ENCODE measurements at regions not wholly inside any gene's neighbourhood (a gene's known extent, or its start where the extent isn't known, plus 50 kb on each side); places are given as distances from the start of the nearest gene placed in this dataset.
A peak's percentile ranks its signal among the peaks of the same experiment; 100 is the strongest.

DNA sequence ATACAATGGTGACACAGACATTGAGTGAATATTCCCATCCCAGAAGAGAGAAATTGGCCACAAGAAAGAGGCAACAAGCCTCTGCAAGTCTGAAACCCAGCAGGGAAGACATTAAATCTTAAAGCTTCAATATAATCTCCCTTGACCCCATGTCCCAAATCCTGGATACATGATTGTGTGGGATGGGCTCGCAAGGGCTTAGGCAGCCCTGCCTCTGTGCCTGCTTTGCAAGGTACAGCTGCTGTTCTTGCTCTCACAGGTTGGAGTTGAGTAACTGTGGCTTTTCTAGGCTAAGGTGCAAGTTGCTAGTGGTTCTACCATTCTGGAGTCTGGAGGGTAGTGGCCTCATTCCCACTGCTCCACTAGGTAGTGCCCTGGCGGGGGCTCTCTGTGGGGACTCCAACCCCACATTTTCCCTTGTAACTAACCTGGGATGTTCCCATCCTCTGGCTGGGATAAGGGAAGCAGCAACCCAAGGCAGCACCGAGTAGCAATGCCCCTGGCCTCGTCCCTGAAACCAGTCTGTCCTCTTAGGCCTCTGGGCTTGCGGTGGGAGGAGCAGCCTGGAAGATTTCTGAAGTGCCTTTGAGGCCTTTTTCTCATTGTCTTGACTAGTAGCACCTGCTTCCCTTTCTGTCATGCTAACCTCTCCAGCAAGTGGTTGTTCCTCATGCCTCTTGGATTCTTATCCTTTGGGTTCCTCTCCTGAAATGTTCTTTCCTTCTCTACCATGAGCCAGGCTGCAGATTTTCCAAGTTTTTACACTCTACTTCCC is 90.0 kb downstream of the FAM174B start:
- DNase-seq (ENCODE audit: low read depth): no peak

DNA sequence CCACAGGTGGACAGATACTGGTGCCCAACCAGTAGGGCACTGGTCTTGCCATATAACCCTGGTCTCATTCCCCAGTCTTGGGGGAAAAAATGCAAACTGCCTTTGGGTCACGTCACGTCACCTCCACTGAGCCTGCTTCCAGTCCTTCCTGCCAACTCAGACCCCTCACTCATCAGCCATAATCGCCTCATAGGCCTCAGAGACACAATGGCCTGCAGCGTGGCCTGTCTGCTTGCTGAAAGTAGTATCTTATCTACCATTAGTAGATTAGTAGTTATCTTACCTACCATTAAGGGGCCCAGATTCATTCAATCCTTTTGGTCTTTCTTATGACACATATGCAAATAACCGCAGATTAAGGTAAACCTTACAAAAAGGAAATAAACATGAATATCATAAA is 93.8 kb downstream of the FAM174B start:
- DNase-seq (ENCODE audit: low read depth): no peak

DNA sequence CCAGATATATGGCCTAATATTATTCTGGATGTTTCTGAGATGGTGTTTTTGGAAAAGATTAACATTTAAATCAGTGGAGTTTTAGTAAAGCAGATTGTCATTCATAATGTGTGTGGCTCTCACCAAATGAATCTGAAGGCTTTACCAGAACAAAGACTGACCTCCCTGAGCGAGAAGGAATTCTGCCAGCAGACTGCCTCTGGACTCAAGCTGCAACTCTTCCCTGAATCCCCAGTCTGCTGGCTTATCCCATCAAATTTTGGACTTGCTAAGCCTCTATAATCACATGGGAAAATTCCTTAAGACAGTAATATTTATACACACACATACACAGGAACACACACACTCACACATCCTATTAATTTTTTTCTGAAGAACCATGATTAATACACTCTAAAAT is 102.3 kb downstream of the FAM174B start:
- DNase-seq (ENCODE audit: low read depth): no peak

DNA sequence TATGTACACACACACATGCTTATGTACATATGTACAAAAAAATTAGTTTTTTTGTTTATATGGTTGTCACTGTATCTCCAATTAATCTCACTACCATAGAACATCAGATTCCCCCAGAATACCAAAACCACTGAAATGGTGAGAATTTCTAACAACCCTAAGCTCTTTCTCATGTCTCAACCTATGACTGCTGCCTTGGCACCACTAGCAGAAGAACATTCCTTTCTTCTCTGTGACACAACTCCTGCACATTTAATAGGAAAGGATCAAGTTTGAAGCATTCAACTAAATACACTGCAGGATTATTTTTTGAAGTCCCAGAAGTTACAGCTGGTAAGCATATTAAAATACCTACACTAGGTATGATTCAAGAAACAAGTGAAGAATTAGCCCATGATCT is 109.6 kb downstream of the FAM174B start:
- no peak for DNase-seq (ENCODE audit: low read depth)

DNA sequence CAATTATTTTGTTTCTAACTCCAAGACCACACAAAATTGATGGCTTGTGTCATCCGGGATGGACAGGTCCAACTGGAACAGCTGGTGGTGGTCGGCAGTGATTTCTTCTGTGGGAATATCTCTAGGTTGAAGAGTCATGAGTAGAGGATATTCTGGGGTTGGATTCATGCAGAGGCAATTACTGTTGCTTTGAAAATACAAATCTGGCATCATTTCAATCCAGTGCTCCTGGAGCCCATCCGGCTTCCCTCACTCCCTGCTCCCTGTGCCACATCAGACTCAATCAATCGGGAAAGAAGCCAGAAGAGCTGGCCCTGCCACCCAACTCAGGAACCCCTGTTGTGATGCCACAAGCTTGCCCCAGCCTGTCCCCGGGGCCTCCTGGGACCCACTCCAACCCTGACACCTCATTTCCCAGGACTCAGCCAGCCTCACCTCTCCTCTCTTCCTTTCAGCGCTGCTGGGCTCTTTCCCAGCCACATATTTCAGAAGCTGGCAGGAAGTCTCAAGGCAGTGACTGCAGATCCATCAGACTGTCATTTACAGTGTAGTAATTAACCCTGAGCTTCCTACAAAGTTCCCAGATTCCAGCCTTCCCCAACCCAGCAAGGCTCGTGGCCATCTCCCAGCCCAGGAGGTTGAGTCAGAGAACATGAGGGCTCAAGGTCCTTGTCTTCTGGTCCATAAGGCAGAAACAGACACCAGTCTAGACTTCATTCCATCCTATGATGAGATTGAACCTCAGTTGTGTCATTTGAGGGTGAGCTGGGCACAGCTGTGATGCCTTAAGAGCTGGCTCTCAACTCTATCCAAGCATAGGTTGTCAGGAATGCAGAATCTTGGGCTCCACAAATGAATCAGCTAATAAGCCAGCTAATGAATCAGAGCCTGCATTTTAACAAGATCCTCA is 114.0 kb downstream of the FAM174B start:
- peak; percentile 8 for DNase-seq (ENCODE audit: low read depth)

DNA sequence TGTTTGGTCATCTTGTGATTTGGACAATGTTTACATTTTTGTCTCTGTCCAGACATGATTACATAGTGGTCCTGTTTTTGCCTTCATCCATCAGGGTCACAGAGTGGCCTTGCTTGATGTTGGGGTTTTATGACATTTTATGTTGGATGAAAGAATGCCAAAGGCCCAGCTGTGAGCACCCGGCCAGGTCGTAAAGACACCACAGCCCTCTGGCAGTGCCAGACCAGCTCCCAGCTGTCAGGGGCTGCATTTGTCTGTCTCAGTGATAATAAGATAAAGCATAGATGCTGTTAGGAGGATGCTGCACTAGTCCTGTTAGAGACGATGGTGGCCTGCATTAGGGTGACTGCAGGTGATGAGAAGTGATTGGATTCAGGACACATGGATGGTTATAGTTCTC is 117.5 kb downstream of the FAM174B start:
- no peak for DNase-seq (ENCODE audit: low read depth)

DNA sequence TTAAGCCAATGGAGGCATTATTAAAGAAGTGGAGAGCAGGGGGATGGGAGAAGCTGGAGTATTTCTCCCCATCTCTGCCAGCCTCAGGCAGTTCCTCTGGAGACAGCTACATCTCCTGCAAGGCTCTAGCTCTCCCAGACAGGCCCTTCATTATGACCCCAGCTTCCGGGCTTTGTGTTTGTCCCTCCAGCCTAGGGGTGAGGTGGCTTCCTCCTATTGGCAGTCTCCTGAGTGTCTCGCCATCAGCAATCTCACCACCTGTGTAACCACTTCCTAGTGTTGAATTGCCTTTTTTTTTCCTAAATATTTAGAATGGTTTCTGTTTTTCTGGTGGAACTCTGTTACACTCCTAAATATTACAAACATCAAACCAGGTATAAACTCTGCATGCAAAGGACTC is 122.3 kb downstream of the FAM174B start:
- no peak for DNase-seq (ENCODE audit: low read depth)

DNA sequence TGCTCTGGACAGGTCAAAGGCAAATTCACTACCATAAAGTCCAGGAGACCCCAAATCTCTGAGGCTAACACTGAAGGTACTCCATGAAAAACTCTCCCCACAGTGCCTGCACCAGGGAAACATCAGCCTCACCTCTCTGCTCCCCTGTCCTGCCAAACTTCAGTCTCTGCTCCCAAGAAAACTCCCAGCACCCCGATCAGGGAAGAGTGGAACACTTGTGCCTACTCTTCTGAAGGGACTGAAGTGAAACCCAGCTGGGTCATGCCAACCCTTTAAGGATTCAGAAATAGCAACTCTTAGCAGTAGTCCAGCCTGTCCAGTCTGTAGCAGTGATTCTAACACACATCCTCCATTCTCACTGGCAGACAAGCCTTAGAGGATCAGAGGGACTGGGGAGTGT is 124.2 kb downstream of the FAM174B start:
- DNase-seq (ENCODE audit: low read depth): no peak

DNA sequence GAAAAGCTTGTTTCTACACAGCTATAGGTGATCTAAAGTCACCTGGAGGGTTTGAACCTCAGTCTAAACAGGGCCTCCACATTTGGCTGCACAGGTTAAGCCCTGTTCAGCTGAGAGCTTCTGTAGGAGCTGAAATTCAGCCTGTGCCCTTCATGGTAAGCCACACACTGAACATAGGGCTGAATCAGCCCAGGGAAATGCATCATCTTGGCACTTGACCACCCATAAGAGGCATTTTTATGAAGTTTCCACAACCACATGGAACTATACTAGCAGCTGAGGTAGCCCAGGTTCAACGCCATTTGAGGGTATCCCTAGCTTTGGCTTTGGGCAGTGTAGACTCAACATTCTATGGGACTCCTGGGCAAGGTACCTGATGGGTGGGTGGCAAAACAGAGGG is 126.8 kb downstream of the FAM174B start:
- no peak for DNase-seq (ENCODE audit: low read depth)

DNA sequence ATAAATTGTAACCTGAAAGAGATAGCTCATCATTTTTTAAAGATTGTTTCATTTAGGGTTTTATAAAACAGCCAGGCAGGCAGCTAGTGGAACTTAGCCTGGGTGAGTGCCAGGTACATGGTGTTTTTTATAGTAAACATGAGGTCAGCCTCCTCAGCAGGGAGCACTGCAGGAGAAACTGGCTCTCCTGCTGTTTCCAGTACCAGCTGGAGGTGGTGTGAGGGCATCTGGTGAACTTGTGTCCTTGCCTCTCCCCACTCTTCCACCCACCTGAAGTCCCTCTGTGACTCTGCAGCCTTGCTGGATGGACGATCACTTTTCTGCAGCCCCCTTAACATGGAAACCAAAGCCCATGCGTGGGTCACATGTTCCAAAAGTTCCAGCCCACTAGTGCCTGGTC is 128.4 kb downstream of the FAM174B start:
- DNase-seq (ENCODE audit: low read depth): no peak

DNA sequence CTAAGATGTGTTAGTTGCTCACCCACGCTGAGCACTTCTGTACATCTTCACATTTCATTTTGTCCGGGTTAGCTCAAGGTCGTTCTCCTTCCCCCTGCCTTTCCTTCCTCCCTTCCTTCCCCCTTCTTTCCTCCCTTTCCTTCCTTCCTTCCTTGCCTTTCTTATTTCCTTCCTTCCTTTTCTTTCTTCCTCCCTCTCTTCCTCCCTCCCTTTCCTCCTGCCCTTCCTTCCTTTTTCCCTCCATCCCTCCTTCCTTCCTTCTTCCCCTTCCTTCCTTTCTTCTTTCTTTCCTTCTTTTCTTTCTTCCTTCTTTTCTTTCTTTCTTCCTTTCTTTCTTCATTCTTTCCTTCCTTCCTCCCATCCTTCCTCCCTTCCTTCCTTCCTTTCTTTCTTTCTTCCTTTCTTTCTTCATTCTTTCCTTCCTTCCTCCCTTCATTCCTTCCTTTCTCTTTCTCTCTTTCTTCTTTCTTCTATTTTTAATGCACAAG is 129.8 kb downstream of the FAM174B start:
- DNase-seq (ENCODE audit: low read depth): no peak

DNA sequence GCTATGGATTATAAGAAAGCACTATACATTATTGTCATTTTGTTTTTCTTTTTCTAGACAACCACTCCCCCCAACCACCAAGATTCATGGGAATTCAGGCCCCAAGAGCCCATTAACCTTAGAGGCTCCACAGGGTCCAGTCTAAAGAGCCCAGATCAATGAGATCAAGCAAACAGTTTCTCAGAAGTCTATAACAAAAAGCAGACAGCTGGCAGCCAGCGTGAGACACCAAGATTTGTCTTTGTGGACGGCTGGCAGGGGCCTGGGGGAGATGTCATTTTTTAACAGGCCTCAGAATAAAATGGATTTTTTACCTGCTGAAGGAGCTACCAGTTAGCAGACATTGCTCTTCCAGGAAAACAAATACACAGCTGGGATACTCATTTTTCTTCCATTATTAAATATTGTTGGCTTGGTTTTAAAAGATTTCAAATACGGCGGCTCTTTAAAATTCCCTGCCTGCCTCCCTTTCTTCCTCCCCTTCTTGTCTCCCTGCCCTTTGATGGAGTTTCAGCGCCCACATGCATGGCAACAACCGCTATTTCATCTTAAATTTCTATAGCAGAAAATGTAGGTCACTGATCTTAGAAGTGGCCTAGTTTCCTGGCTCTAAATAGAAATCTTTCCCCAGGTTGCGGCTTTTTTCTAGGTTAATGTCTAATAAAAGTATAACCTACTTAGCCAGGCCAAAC is 130.6 kb downstream of the FAM174B start:
- no peak for DNase-seq (ENCODE audit: low read depth)

DNA sequence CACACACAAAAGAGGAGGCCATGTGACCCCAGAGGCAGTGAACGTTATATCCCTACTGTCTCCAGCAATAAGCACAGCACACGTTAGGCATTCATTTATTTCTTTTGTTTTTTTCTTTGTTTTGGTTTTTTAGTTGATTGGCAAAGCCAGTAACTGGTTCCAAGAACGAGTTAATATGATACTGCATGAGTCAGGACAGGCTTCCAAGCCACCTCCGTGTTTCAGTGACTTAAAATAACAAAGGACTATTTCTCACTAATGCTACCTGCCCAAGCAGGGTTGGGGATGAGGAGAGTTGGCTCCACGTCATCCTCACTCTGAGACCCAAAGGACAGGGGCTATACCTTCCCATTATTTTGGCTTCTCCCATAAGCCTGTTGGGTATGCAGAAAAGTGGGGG is 130.5 kb downstream of the ST8SIA2 start:
- DNase-seq (ENCODE audit: low read depth): no peak

DNA sequence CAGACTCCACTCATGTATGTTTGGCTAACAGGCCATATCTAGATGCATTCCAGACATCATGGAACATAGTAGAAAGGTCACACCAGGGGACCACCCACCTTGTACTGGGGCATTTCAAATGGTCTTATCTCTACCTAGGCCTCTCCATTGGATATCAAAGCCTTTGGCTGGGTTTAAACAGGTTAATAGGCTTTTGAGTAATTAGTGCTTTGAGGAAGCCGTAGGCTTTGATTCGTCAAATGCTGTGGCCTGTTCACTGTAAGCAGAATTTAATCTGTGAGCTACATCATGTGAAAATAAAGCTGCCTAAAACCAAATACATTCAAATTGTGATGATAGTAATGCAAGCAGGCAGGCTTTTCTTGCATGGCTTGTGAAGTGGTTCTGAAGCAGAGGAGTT is 129.5 kb downstream of the ST8SIA2 start:
- no peak for DNase-seq (ENCODE audit: low read depth)

DNA sequence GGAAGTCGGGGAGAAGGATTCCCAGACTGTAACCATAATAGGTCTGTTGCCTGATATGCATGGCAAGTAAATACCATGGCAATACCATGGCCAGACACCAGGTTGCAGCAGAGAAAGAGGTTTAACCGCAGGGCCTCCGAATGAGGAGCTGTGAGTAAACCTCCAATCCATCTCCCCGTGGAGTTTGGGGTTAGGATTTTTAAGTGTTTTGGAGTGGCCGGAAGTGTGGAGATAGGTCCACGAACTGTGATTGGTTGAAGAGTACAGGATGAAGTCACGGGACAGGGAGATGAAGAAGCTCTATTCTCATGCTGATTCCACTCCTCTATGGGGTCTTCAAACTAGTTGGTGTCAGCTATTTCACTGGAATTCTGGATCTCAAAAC is 127.9 kb downstream of the ST8SIA2 start:
- peak; percentile 78 for DNase-seq (ENCODE audit: low read depth)

DNA sequence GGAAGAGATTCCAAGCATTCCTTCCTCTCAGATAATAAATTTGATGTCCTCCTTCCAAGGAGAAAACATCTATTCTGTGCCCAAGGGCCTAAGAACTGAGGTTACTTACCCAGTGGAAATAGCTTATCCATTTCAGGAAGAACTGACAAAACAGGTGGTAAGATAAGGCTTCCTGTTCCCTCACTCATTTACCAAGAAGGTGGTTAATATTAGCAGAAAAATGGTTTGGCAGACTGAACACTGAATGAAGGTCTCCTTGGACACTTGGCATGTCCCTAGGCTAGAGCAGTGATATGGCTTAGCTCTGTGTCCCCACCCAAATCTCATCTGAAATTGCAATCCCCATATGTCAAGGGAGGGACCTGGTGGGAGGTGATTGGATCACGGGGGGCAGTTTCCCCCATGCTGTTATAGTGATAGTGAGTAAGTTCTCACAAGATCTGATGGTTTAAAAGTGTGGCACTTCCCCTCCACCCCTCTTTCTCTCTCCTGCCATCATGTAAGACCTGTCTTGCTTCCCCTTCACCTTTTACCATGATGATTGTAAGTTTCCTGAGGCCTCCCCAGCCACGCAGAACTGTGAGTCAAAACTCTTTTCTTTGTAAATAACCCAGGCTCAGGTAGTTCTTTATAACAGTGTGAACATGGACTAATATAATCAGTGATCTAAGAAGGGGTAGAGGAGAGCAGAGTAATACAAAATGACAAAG is 127.4 kb downstream of the ST8SIA2 start:
- DNase-seq (ENCODE audit: low read depth): no peak

DNA sequence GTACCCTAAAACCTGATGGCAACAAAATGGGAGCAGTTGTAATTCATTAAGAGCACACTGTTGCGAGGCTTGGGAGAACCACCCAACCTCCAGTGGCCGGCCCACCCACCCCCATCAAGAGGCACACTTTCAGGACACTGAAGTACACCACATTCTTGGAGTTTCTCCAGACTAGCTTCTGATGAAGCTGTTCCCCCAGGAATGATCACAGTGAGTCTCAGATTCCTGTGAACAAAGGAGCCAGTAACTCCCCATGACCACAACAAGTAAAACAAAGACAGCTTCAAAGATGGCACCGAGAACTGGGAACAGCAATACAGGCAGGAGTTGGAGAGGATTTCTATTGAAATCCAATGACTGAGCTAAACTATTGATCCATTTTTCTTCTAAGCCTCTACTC is 126.0 kb downstream of the ST8SIA2 start:
- DNase-seq (ENCODE audit: low read depth): no peak

Measured in EH (cell line).